ENCODE measurements at regions not wholly inside any gene's neighbourhood (a gene's known extent, or its start where the extent isn't known, plus 50 kb on each side); places are given as distances from the start of the nearest gene placed in this dataset.
"Not testable (repeated sequence)": the region's sequence is repeated elsewhere in the genome, so short reads cannot be mapped to it uniquely, and the experiment has no call there.

DNA sequence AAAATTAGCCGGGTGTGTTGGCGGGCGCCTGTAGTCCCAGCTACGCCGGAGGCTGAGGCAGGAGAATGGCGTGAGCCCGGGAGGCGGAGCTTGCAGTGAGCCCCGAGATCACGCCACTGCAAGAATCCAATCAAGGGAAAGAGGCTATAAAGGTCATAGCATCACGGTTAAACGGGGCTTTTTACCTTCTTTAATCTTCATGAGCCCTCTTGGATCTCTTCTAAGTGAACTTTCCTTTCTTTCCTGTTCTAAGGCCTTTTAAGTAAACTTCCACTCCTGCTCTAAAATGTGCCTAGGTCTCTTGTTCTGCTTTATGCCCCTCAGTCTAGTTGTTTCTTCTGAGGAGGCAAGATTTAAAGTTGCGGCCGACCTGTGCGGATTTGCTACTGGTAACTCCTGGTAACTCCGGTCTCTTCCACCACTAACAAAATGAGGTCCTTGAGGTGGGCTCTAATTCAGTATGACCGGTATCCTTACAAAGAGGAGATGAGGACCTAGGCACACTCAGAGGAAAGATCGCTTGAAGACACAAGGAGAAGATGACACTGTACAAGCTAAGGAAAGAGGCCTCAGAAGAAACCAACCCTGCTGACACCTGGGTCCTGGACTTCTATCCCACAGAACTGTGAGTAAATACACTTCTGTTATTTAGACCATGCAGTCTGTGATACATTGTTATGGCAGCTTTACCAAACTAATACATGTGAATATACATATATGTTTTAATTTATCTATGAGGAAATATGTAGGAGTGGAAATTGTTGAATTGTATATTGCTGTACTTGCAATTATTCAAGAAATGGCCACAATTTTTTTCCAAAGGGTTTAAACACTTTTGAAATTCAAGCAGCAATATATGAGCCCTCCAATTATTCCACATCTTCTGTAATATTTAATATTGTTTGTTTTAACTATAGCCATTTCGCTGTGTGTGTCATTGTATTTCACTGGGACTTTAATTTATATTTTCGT, 331.5 kb upstream of the CNTNAP2 start:
- Histone ChIP-seq H3K9ac (ENCODE audit: insufficient read depth, low read length, poor library complexity, severe bottlenecking) (no peak overlapping the region), H3K4me1 (ENCODE audit: control insufficient read depth in 1 of 2, insufficient read depth in 2 of 2, low read length in 2 of 2) (no peaks in the 10 kb centered on the region), H3K36me3 (replicated peaks in 1 of 2; ENCODE audit: control insufficient read depth in 1 of 2, insufficient read depth in 2 of 2, low read length in 2 of 2) (no peaks in the 10 kb centered on the region), H3K4me3 (replicated peaks in 1 of 3; ENCODE audit: low read depth in 2 of 3, low read length in 3 of 3) (no peak overlapping the region), H4K20me1 (ENCODE audit: insufficient read depth, low read length) (no peaks in the 10 kb centered on the region), H3K27ac (ENCODE audit: low read depth in 1 of 2, low read length in 2 of 2) (no peak overlapping the region), H3K4me2 (replicated peaks; ENCODE audit: extremely low read depth, low read length, poor library complexity, severe bottlenecking) (no peak overlapping the region), H3K79me2 (ENCODE audit: insufficient read depth, low read length) (no peaks in the 10 kb centered on the region), H3K9me3 (replicated peaks in 1 of 2; ENCODE audit: control insufficient read depth in 1 of 2, insufficient read depth in 1 of 2, low read length in 2 of 2) (peaks cover 0 to 14% of the 10 kb centered on the region in 2 donors), H3K27me3 (ENCODE audit: control insufficient read depth in 2 of 2, insufficient read depth in 2 of 2, low read length in 2 of 2) (no peaks in the 10 kb centered on the region), H2AFZ (ENCODE audit: insufficient read depth, low read depth, low read length, poor library complexity, severe bottlenecking) (no peak overlapping the region)
- H3K27me3 Mint-ChIP-seq (ENCODE audit: low read depth in 3 of 3): peaks cover 0 to 1% (median 0%) of the 10 kb centered on the region in 3 donors
- TF ChIP-seq, protein P1, sequence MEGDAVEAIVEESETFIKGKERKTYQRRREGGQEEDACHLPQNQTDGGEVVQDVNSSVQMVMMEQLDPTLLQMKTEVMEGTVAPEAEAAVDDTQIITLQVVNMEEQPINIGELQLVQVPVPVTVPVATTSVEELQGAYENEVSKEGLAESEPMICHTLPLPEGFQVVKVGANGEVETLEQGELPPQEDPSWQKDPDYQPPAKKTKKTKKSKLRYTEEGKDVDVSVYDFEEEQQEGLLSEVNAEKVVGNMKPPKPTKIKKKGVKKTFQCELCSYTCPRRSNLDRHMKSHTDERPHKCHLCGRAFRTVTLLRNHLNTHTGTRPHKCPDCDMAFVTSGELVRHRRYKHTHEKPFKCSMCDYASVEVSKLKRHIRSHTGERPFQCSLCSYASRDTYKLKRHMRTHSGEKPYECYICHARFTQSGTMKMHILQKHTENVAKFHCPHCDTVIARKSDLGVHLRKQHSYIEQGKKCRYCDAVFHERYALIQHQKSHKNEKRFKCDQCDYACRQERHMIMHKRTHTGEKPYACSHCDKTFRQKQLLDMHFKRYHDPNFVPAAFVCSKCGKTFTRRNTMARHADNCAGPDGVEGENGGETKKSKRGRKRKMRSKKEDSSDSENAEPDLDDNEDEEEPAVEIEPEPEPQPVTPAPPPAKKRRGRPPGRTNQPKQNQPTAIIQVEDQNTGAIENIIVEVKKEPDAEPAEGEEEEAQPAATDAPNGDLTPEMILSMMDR (IDR thresholded peaks at IDR 0.05): no peak
- H3K9me3 Mint-ChIP-seq: peaks cover 0 to 11% (median 4%) of the 10 kb centered on the region in 7 donors
- H3K4me1 Mint-ChIP-seq: no peaks in the 10 kb centered on the region
- WGBS (ENCODE audit: insufficient coverage): 90% methylated on average over 14 of the region's 20 CpGs
- H3K36me3 Mint-ChIP-seq: no peaks in the 10 kb centered on the region
- no peak for DNase-seq
- intact Hi-C loops (cut with micrococcal nuclease): no loop called here
- H3K4me3 Mint-ChIP-seq: no peak overlapping the region
- no peak overlapping the region for H3K27ac Mint-ChIP-seq

DNA sequence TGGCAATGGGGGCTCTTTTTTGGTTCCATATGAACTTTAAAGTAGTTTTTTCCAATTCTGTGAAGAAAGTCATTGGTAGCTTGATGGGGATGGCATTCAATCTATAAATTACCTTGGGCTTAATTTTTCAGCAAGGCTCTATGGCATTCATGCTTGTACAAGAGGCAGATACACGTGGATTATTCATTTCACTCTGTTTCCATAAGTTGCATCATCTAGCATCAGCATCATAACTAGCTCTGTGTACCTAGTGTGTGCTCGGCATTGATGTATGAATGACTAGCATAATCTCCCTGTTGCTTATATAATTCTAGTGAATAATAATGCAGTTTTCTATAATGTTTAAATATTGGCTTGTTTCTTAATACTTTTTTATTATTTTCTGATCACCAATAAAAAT, 335.2 kb upstream of the CNTNAP2 start:
- H3K4me1 ChIP-seq (ENCODE audit: control insufficient read depth in 1 of 2, insufficient read depth in 2 of 2, low read length in 2 of 2); H3K4me3 Mint-ChIP-seq; H3K4me1 Mint-ChIP-seq; H3K9ac ChIP-seq (ENCODE audit: insufficient read depth, low read length, poor library complexity, severe bottlenecking); intact Hi-C loops (cut with micrococcal nuclease); H3K36me3 Mint-ChIP-seq; H2AFZ ChIP-seq (ENCODE audit: insufficient read depth, low read depth, low read length, poor library complexity, severe bottlenecking); H3K79me2 ChIP-seq (ENCODE audit: insufficient read depth, low read length); H3K36me3 ChIP-seq (replicated peaks in 1 of 2; ENCODE audit: control insufficient read depth in 1 of 2, insufficient read depth in 2 of 2, low read length in 2 of 2); H3K4me2 ChIP-seq (replicated peaks; ENCODE audit: extremely low read depth, low read length, poor library complexity, severe bottlenecking); H3K27ac Mint-ChIP-seq; DNase-seq; H3K4me3 ChIP-seq (replicated peaks in 1 of 3; ENCODE audit: low read depth in 2 of 3, low read length in 3 of 3); H3K27me3 ChIP-seq (ENCODE audit: control insufficient read depth in 2 of 2, insufficient read depth in 2 of 2, low read length in 2 of 2); H3K27ac ChIP-seq (ENCODE audit: low read depth in 1 of 2, low read length in 2 of 2); H4K20me1 ChIP-seq (ENCODE audit: insufficient read depth, low read length); H3K27me3 Mint-ChIP-seq (ENCODE audit: low read depth in 3 of 3): not testable (repeated sequence)
- H3K9me3 ChIP-seq (replicated peaks in 1 of 2; ENCODE audit: control insufficient read depth in 1 of 2, insufficient read depth in 1 of 2, low read length in 2 of 2): peaks cover 0 to 14% of the 10 kb centered on the region in 2 donors
- no CpG with 5 or more reads among the region's 2 CpGs for WGBS (ENCODE audit: insufficient coverage)
- peaks cover 0 to 12% (median 7%) of the 10 kb centered on the region in 7 donors for H3K9me3 Mint-ChIP-seq
